ENCODE measurements at regions not wholly inside any gene's neighbourhood (a gene's known extent, or its start where the extent isn't known, plus 50 kb on each side); places are given as distances from the start of the nearest gene placed in this dataset.

DNA sequence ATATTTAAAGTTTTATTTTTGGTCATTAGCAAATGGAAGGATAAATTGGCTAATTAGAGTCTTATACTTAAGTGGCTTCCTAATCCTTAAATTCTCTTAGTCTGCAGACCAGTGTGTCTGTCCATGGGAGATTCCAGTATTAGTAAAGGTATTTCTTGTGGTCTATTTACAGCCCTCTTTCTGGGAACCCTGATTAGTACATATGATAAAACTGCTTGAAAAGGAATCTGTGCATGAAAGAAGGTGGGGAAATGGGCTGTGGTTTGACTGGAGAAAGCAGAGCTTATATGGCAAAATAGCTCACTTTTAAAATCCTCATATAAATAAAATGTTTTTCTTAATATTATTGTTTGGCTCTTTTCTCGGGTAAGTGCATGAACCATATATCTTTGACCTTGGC lies 124.5 kb upstream of the RHOBTB1 start:
- Histone ChIP-seq H3K9me3 (replicated peaks) (no peaks in the 10 kb centered on the region), H3K4me1 (no peaks in the 10 kb centered on the region; the same call in 1 of the 2 replicates), H3K36me3 (no peaks in the 10 kb centered on the region), H3K27me3 (no peaks in the 10 kb centered on the region), H3K4me3 (no peak overlapping the region), H3K27ac (no peak overlapping the region)
- no peak for DNase-seq

DNA sequence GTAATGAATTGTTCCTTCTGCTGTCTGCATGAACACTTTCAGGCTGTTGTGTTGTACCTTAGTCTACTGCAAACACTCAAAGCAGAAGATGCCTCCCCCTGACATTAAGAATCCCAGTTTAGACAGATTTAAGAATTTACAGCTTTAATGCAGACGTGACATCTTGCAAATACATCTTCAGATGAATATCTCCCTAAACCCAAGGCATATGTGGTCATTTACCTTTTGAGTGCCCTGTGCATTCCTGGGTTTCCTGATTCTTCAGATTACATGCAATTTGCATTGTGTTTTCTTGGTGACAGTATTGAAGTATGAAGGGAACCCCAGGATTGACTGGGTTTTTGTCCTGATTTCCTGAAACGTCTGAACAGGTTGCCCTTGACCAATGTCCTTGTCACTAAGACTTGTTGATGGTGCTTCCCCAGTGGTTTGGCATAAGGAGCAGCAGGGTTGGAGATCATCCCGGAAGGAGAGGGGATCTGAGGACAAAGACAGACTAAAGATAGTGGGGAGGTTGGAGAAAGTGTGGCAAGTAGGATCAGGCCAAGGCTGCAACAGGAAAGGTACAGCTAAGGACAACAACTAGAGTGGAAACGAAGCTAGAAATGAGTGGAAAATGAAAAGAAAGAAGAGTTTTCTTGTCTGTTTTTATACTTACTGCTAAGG lies 123.8 kb upstream of the RHOBTB1 start:
- H3K4me1 ChIP-seq = no peaks in the 10 kb centered on the region; the same call in 1 of the 2 replicates
- no peak overlapping the region for H3K4me3 ChIP-seq
- H3K27ac ChIP-seq = no peak overlapping the region
- no peaks in the 10 kb centered on the region for H3K9me3 ChIP-seq (replicated peaks)
- no peak for DNase-seq
- H3K27me3 ChIP-seq = no peaks in the 10 kb centered on the region
- no peaks in the 10 kb centered on the region for H3K36me3 ChIP-seq

DNA sequence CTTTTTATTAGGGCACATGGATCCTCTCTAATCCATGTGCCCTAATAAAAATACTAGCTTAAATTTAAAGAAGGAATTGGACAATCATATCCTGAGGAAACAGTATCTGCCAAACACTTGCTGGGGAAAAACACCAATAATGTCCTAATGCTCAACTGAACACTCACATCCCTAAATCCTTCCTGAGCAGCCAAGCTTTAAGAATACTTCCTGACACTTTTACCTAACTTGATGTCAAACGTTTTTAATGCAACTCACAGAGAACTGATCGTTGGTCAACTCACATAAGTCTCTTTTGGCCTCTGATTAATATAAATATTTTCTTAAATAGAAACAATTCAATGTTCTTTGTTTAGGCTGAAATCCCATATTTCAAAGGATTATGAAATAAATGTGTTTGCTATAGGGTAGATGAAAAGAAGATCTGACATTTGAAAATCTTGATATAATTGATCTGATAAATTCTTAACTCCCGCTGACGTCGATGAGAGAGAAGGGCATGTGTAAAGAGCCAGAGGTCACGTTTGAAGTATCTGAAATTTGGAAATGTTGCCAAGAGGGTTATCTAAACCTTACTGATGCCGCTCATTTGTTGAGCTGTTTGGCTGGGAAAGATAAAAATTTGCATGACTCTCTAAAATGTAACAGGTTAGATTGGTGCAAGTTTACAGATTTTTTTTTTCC lies 122.8 kb upstream of the RHOBTB1 start:
- no peak overlapping the region for H3K4me3 ChIP-seq
- no peak for DNase-seq
- H3K36me3 ChIP-seq = no peaks in the 10 kb centered on the region
- no peaks in the 10 kb centered on the region; the same call in 1 of the 2 replicates for H3K4me1 ChIP-seq
- H3K27me3 ChIP-seq = no peaks in the 10 kb centered on the region
- H3K9me3 ChIP-seq (replicated peaks) = no peaks in the 10 kb centered on the region
- H3K27ac ChIP-seq = no peak overlapping the region

DNA sequence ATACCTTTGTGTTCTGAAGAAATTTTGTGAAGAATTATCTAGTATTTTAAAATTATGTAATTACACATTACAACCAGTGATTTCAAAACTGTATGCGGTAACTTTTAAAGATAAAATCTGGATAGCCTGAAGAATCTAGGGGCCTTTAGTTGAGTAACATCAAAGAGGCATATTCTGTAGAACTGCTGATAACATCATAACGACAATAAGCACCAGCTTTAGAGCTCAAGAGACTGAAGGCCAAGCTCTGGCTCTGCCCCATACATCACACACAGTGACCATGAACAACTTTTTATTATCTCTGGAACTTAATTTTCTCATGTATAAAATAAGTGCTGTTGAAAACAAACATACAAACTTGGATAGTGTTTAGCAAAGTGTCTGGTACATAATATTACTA lies 121.1 kb upstream of the RHOBTB1 start:
- Histone ChIP-seq H3K9me3 (replicated peaks) (no peaks in the 10 kb centered on the region), H3K36me3 (no peaks in the 10 kb centered on the region), H3K27ac (no peak overlapping the region), H3K4me3 (no peak overlapping the region), H3K27me3 (no peaks in the 10 kb centered on the region), H3K4me1 (no peaks in the 10 kb centered on the region; the same call in 1 of the 2 replicates)
- DNase-seq = no peak

DNA sequence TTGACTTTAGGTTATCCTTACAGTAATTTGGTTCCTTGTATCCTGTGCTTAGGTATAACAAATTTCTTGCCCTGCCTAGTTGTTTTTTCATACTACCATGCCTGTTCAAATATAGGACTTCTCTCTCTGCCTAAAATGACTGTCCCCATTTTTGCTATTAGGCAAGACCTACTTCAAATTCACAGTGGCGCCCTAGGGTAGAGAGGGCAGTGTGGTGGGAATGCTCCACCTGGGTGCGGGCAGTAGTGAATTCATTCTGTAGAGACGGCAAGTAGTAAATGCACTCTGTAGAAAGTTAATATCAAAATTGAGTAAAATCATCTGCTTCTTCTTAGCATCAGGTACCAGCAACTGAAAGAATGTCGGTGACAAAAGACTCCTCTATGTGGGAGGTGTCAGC lies 120.4 kb upstream of the RHOBTB1 start:
- H3K27ac ChIP-seq = no peak overlapping the region
- DNase-seq = no peak

DNA sequence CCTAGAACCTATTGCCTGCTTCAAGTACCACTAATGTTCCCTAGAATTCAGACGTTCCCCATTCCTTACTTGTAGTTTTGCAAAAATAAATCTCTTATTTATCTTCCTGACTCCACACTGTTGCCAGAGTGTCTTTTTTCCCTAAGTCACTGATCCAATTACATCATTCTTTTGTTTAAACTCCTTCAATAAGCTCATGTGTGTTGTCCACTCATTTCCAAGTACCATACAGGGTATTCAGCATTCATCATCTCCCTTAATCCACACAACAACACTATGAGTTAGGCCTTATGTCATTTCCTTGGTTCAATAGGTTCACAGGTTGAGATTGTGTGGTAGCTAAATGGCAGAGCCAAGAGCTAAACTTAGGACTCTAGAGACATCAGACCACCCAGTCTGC lies 119.9 kb upstream of the RHOBTB1 start:
- no peak overlapping the region for H3K27ac ChIP-seq
- H3K36me3 ChIP-seq = no peaks in the 10 kb centered on the region
- H3K4me1 ChIP-seq = no peaks in the 10 kb centered on the region; the same call in 1 of the 2 replicates
- no peak overlapping the region for H3K4me3 ChIP-seq
- DNase-seq = no peak
- no peaks in the 10 kb centered on the region for H3K27me3 ChIP-seq
- H3K9me3 ChIP-seq (replicated peaks) = no peaks in the 10 kb centered on the region

More for the DNA sequence above, 120.4 kb upstream of the RHOBTB1 start:
- Histone ChIP-seq H3K9me3 (replicated peaks) (no peaks in the 10 kb centered on the region), H3K4me3 (no peak overlapping the region), H3K27me3 (no peaks in the 10 kb centered on the region), H3K36me3 (no peaks in the 10 kb centered on the region), H3K4me1 (no peaks in the 10 kb centered on the region; the same call in 1 of the 2 replicates)

DNA sequence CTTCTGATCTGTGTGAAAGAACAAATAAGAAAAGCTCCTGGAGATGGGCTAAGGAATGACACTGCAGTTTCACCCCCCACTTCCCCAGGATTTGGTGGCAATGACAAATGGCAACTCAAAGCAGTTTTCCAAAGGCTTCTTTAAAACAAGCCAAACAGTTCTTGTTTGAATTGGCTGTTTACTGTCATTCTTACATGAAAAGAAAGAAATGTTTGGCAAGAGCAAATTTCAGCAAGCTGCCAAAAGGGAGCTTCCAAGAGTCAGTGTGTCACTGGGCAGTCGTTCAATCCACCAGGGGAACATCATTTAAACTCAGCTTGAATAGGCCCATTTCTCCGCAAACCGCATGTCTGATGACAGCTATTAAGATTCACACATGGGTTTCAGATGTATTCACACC lies 119.0 kb upstream of the RHOBTB1 start:
- H3K9me3 ChIP-seq (replicated peaks) = no peaks in the 10 kb centered on the region
- no peaks in the 10 kb centered on the region; the same call in 1 of the 2 replicates for H3K4me1 ChIP-seq
- no peak for DNase-seq
- no peaks in the 10 kb centered on the region for H3K27me3 ChIP-seq
- H3K4me3 ChIP-seq = no peak overlapping the region
- H3K27ac ChIP-seq = no peak overlapping the region
- no peaks in the 10 kb centered on the region for H3K36me3 ChIP-seq

DNA sequence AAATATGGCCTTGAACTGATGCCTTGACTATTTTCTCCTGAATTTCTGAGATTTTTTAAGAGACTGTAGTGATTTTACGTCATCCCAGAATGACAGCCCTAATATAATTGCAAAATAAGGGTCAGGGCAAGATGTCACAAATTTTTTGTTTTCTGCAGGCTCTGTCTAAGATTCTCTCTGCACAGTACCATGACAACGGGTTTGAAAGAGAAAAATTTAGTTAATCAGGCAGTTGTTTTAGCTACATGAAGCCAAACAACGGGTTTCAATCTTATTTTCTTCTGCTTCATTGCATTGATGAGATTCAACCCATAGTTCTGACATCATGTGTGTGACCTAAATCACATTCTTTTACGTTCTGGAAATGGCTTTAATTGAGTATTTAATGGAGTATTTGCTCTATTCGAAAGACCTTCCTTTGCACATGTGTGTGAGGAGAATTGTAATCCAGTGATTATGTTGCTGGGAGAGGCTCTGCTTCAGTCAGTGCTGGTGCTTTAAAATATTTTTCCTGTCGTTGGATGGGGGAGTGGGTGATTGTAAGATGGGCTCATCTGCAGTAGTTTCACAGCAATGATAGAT lies 118.0 kb upstream of the RHOBTB1 start:
- no peak overlapping the region for H3K27ac ChIP-seq
- H3K4me3 ChIP-seq = no peak overlapping the region
- H3K36me3 ChIP-seq = no peaks in the 10 kb centered on the region
- no peaks in the 10 kb centered on the region for H3K9me3 ChIP-seq (replicated peaks)
- no peaks in the 10 kb centered on the region; the same call in 1 of the 2 replicates for H3K4me1 ChIP-seq
- no peak for DNase-seq
- no peaks in the 10 kb centered on the region for H3K27me3 ChIP-seq

DNA sequence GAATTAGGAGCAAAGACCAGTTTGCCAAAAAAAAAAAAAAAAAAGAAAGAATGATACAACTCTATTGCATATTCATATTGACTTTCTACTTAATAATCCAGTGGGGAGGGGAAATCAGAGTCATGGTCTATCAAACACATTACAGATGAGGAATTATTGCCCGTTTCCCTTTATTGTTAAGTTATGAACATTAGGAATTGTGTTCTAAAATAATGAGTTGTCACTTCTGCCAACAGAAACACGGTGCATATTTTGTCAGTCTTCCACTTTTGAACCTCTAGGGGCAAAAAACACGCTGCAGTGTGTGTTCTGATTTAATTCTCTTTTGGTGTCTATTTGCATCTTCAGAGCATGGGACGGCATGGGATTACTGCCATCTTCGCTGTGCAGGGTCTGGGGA lies 115.7 kb upstream of the RHOBTB1 start:
- Histone ChIP-seq H3K4me1 (no peaks in the 10 kb centered on the region; the same call in 1 of the 2 replicates), H3K9me3 (replicated peaks) (no peaks in the 10 kb centered on the region), H3K27me3 (no peaks in the 10 kb centered on the region), H3K27ac (no peak overlapping the region), H3K4me3 (no peak overlapping the region), H3K36me3 (no peaks in the 10 kb centered on the region)
- DNase-seq = no peak

DNA sequence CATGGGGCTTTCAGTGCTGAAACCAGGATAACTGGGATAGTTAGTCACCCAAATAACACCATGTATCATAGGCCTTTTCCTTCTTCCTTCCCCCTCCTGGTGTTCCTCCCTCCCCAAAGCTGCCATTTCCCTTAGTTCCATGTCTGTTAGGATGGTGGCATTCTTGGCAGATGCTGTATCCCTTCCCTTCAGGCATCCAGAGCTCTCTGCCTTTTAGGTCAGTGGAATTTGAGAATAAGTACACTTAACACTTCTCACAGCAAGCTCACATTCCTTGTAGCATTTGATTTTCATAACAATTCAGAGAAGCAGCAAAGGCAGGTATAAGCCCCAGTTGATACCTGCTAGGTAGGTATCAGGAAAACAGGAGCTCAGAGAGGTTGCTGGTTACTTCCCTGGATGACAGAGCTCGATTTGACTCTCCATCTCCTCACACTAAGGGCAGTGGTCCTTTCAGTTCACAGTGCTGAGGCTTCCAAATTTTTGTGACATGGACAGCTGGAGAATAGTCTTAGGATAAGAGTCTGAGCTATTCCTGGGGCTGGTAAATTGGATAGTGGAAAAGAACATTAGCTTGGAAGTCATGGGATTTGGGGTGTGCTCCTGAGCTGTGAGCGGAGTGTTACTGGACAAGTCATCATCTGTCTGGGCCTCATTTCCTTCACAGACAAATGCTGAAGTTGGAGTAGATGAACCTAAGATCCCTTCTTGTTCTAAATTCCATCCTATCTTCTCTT lies 108.7 kb upstream of the RHOBTB1 start:
- H3K4me3 ChIP-seq = no peak overlapping the region
- H3K27ac ChIP-seq = no peak overlapping the region
- no peaks in the 10 kb centered on the region for H3K4me1 ChIP-seq
- no peaks in the 10 kb centered on the region for H3K36me3 ChIP-seq
- H3K9me3 ChIP-seq (replicated peaks) = no peaks in the 10 kb centered on the region
- no peak for DNase-seq
- H3K27me3 ChIP-seq = no peaks in the 10 kb centered on the region

DNA sequence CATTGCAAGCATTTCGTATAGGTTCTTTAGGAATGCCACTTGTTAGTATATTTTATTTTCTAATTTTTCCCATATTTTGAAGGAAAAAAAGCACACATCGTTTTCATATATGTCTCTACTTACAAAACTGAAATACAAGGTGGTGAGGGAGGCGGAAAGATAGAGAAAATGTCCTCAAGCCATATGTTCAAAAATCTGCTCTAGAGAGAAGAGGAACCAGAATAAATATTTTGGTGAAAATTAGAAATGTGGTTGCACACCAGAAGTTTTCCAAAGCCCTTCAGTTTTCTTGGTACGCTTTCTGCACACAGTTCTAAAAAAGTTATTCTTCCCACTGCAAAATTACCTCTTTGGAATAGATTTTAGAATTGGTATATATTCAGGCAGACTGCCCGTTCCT lies 107.4 kb upstream of the RHOBTB1 start:
- Histone ChIP-seq H3K27me3 (no peaks in the 10 kb centered on the region), H3K4me3 (no peak overlapping the region)
- no peak for DNase-seq

DNA sequence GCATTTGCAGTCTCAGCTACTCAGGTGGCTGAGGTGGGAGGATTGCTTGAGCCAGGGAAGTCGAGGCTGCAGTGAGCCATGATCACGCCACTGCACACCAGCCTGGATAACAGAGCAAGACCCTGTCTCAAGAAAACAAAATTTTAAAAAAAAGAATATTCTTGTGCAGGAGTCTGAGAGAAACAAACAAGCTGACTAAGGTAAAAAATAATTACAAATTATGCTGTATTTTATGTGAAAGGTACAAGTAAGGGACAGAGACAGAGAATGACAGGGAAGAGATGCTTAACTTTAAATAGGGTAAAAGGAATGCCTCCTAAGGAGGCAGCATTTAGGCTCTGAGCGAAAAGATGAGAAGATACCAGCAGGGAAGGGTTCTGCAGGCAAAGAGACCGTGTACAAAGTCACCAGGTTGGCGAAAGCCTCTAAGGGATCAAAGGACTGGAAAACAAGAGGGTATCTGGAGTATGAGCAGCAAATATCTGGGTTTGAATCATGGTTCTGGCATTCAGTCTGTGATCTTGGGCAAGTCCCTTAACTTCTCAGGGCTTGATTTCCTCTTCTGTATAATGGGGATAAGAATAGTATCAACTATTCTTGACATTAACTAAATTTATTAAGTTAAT lies 106.2 kb upstream of the RHOBTB1 start:
- H3K4me3 ChIP-seq = no peak overlapping the region
- no peak for DNase-seq
- no peaks in the 10 kb centered on the region for H3K9me3 ChIP-seq (replicated peaks)

More for the DNA sequence above, 107.4 kb upstream of the RHOBTB1 start:
- H3K27ac ChIP-seq = no peak overlapping the region
- no peaks in the 10 kb centered on the region for H3K9me3 ChIP-seq (replicated peaks)
- H3K4me1 ChIP-seq = no peaks in the 10 kb centered on the region
- H3K36me3 ChIP-seq = no peaks in the 10 kb centered on the region

DNA sequence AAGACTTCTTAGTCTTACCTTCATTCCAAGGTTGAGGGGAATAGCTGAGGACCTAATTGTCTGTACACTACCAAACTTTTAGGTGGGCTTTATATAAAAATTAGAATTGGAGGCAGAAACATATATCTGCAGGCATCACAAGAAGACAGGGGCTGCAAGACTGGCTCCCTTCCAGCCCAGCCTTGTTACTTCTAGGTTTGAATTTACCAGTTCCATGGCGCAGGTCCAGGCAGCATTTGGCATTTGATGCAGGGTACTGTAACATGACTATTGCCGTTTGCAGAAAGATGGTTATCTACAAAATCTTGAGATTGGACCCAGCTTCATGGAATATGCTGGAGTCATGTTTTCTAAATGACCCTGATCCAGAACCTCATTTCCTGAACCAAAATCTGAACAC lies 105.4 kb upstream of the RHOBTB1 start:
- no peaks in the 10 kb centered on the region for H3K36me3 ChIP-seq
- no peak for DNase-seq
- no peaks in the 10 kb centered on the region for H3K9me3 ChIP-seq (replicated peaks)
- H3K4me3 ChIP-seq = no peak overlapping the region
- H3K27me3 ChIP-seq = no peaks in the 10 kb centered on the region
- H3K4me1 ChIP-seq = no peaks in the 10 kb centered on the region
- no peak overlapping the region for H3K27ac ChIP-seq

More for the DNA sequence above, 106.2 kb upstream of the RHOBTB1 start:
- Histone ChIP-seq H3K36me3 (no peaks in the 10 kb centered on the region), H3K4me1 (no peaks in the 10 kb centered on the region), H3K27me3 (no peaks in the 10 kb centered on the region), H3K27ac (no peak overlapping the region)

DNA sequence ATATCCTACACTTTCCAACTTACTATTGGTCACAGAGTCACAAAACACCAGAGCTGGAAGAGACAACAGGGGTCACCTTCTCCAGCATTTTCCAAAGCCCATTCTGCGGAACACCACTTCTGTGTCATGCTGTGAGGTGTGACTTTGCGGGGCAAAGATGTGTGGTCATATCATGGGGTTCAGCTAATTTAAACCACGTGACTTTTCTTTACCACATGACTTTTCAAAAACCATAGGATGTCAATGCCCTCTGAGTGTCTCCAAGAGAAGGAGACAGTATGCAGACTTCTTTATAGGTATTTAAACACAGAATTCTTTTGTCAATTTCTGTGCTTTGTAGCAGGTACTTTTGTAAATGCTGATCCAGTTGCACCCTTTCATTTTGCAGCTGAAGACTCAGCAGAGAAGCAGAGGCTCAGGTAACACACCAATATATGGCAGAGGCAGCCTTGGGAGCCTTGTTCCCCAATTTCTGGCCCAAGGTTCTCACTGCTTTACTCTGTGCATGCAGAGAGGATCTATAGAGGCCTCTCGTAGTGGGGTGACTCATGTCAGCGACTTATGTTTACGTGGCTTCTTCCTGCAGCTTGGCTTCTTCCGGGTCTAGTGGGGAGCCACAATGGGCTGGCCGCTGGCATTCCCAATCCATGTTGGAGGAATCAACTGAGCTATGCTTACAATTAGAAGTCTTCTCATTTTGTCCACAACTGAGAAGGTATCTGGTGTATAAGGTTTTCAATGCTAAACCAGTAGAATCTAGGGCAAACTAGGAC lies 104.0 kb upstream of the RHOBTB1 start:
- Histone ChIP-seq H3K4me3 (no peak overlapping the region), H3K36me3 (no peaks in the 10 kb centered on the region), H3K27me3 (no peaks in the 10 kb centered on the region), H3K4me1 (no peaks in the 10 kb centered on the region), H3K9me3 (replicated peaks) (no peaks in the 10 kb centered on the region), H3K27ac (no peak overlapping the region)
- DNase-seq = no peak

Data from SJCRH30 (cell line).